HepG2 (cell line): ENCODE measurements at regions not wholly inside any gene's neighbourhood (a gene's known extent, or its start where the extent isn't known, plus 50 kb on each side); places are given as distances from the start of the nearest gene placed in this dataset.

Source experiments
- ATAC-seq: fragments of 200-7000 bp; cut with Tn5 transposase; 3 replicates; pipeline ENCODE4 v1.9.1; 2020; ENCODE audit warnings: mild to moderate bottlenecking, moderate library complexity
- BruUV-seq: library from RNA; stranded (reverse); fragments of 400-500 nt; replicated peaks from 2 replicates; lab custom pipeline; 2021; lab: Mats Ljungman, UMichigan
- CTCF ChIA-PET: fragments of 300-600 bp; formaldehyde crosslinking; extraction: SDS; loops from one replicate; lab custom pipeline; 2021; ENCODE audit warnings: low total read pairs, inconsistent platforms, low intra/inter-chr PET ratio; lab: Yijun Ruan, JAX
- POLR2A ChIA-PET: fragments of 350-600 bp; sonication (Branson Sonifier 250); formaldehyde crosslinking; loops from one replicate; lab custom pipeline; 2020; ENCODE audit warnings: antibody characterized with exemption, inconsistent platforms; lab: Yijun Ruan, JAX
- DNase-seq: peaks from one replicate; pipeline ENCODE4 v3.0.0-alpha.2; 2015; ENCODE audit warnings: low spot score
- FAIRE-seq: peaks from 3 replicates; lab custom pipeline; 2011; peaks lifted over from hg19 to GRCh38; lab: Jason Lieb, UNC
- H2AFZ ChIP-seq: one replicate; pipeline ENCODE4 v1.6.1; 2011; ENCODE audit warnings: low read length, inconsistent platforms
- H3K27ac ChIP-seq: fragments of 300-600 bp; 3 replicates; pipeline ENCODE4 v1.8.0; 2011; ENCODE audit warnings: mixed run types, mild to moderate bottlenecking, mixed read lengths, low read length, inconsistent platforms; ENCODE audit not compliant: insufficient read depth; ENCODE audit errors: extremely low read length
- H3K27me3 ChIP-seq, 2 experiments: fragments of 200-600 bp in 1 of 2; 2 replicates in 1 of 2; 3 replicates in 1 of 2; pipeline versions ENCODE4 v1.6.0 to v1.8.0; 2011; ENCODE audit warnings: low read length in 2 of 2, mild to moderate bottlenecking in 2 of 2, moderate library complexity in 2 of 2, inconsistent platforms in 1 of 2; ENCODE audit not compliant: insufficient read depth in 2 of 2, control insufficient read depth in 1 of 2
- H3K36me3 ChIP-seq, 2 experiments: fragments of 200-600 bp in 1 of 2; replicated peaks in 1 of 2; 2 replicates in 1 of 2; 3 replicates in 1 of 2; pipeline versions ENCODE4 v1.5.1 to v1.8.0; 2011; ENCODE audit warnings: low read length in 2 of 2, inconsistent platforms in 1 of 2; ENCODE audit not compliant: insufficient read depth in 2 of 2, control insufficient read depth in 1 of 2
- H3K4me1 ChIP-seq: 2 replicates; pipeline ENCODE4 v1.5.1; 2012; ENCODE audit warnings: low read length, inconsistent platforms; ENCODE audit not compliant: insufficient read depth
- H3K4me2 ChIP-seq: 2 replicates; pipeline ENCODE4 v1.6.0; 2011; ENCODE audit warnings: low read depth, low read length, inconsistent platforms
- H3K4me3 ChIP-seq, 3 experiments: fragments of 200-600 bp in 1 of 3; sonication (generic), shearing (Covaris generic) in 1 of 3; replicated peaks in 1 of 3; 2 replicates each; pipeline ENCODE4 v1.5.1; 2011 to 2016; ENCODE audit warnings: low read length in 3 of 3, inconsistent platforms in 2 of 3, low read depth in 2 of 3, mild to moderate bottlenecking in 2 of 3, control low read depth in 1 of 3, mixed read lengths in 1 of 3; ENCODE audit not compliant: insufficient read depth in 1 of 3
- H3K79me2 ChIP-seq: one replicate; pipeline ENCODE4 v1.6.1; 2011; ENCODE audit warnings: low read length, inconsistent platforms; ENCODE audit not compliant: insufficient read depth
- H3K9ac ChIP-seq: 2 replicates; pipeline ENCODE4 v1.6.0; 2011; ENCODE audit warnings: mild to moderate bottlenecking, low read depth, low read length, inconsistent platforms; ENCODE audit not compliant: insufficient read depth
- H3K9me3 ChIP-seq: 2 replicates; pipeline ENCODE4 v1.5.1; 2012; ENCODE audit warnings: mild to moderate bottlenecking, low read length
- H4K20me1 ChIP-seq: 2 replicates; pipeline ENCODE4 v1.6.0; 2011; ENCODE audit warnings: inconsistent platforms, mild to moderate bottlenecking, low read length, moderate library complexity; ENCODE audit not compliant: insufficient read depth
- BCLAF1 ChIP-seq: fragments of 450-650 bp; IDR thresholded peaks from 2 replicates; pipeline ENCODE4 v1.6.1; 2017; ENCODE audit warnings: mild to moderate bottlenecking
- HNRNPH1 ChIP-seq: fragments of 200-400 bp; formaldehyde crosslinking; optimal IDR thresholded peaks from 2 replicates; pipeline ENCODE3; 2017; ENCODE audit warnings: mild to moderate bottlenecking, low read depth, low read length
- IRF9 ChIP-seq: sonication (generic); formaldehyde crosslinking; IDR thresholded peaks from 2 replicates; pipeline ENCODE4 v1.8.0; 2022; ENCODE audit warnings: missing genetic modification reagents, mild to moderate bottlenecking, borderline replicate concordance
- MXI1 ChIP-seq: IDR thresholded peaks from 3 replicates; pipeline ENCODE4 v1.6.1; 2012; ENCODE audit warnings: low read depth, low read length, inconsistent platforms, borderline replicate concordance
- NAIF1 ChIP-seq: sonication (generic); formaldehyde crosslinking; IDR thresholded peaks from 2 replicates; pipeline ENCODE4 v1.5.0; 2020; ENCODE audit warnings: mild to moderate bottlenecking, missing genetic modification reagents, borderline replicate concordance
- NFKB2 ChIP-seq: sonication (generic); formaldehyde crosslinking; IDR thresholded peaks from 2 replicates; pipeline ENCODE4 v1.4.0; 2020; ENCODE audit warnings: missing genetic modification reagents, borderline replicate concordance
- PHF8 ChIP-seq: sonication (generic); formaldehyde crosslinking; IDR thresholded peaks from 2 replicates; pipeline ENCODE4 v1.5.0; 2020; ENCODE audit warnings: missing genetic modification reagents
- RAD21 ChIP-seq: fragments of 450-650 bp; formaldehyde crosslinking; IDR thresholded peaks from 2 replicates; pipeline ENCODE4 v1.5.0; 2020; ENCODE audit warnings: mild to moderate bottlenecking
- TEAD2 ChIP-seq: sonication (generic); formaldehyde crosslinking; IDR thresholded peaks from 2 replicates; pipeline ENCODE4 v1.9.0; 2021; ENCODE audit warnings: missing genetic modification reagents
- TRIM22 ChIP-seq: fragments of 450-650 bp; IDR thresholded peaks from 2 replicates; pipeline ENCODE4 v1.6.1; 2017
- ZFY ChIP-seq: sonication (generic); formaldehyde crosslinking; IDR thresholded peaks from 2 replicates; pipeline ENCODE4 v1.4.0; 2020; ENCODE audit warnings: missing genetic modification reagents
- ZNF20 ChIP-seq: sonication (generic); formaldehyde crosslinking; IDR thresholded peaks from 2 replicates; pipeline ENCODE4 v1.4.0; 2020; ENCODE audit warnings: mild to moderate bottlenecking, moderate library complexity, missing genetic modification reagents
- ZNF30 ChIP-seq: sonication (generic); formaldehyde crosslinking; IDR thresholded peaks from 2 replicates; pipeline ENCODE4 v1.5.0; 2020; ENCODE audit warnings: mild to moderate bottlenecking, missing genetic modification reagents
- ZNF33B ChIP-seq: sonication (generic); formaldehyde crosslinking; IDR thresholded peaks from 2 replicates; pipeline ENCODE4 v1.5.1; 2020; ENCODE audit warnings: mild to moderate bottlenecking, missing genetic modification reagents
- ZNF773 ChIP-seq: sonication (generic); formaldehyde crosslinking; IDR thresholded peaks from 2 replicates; pipeline ENCODE4 v1.4.0; 2020; ENCODE audit warnings: missing genetic modification reagents, borderline replicate concordance
- ZNF792 ChIP-seq: IDR thresholded peaks from 2 replicates; pipeline ENCODE4 v1.6.1; 2016
- WGBS: methylation state at CpG from one replicate; pipeline ENCODE4 v1.1.6; 2017; ENCODE audit warnings: low lambda C conversion rate; 5-methylcytosine and 5-hydroxymethylcytosine counted together
- in situ Hi-C: cut with HindIII; loops from 2 replicates; pipeline ENCODE4 v1.10.0; 2017; ENCODE audit warnings: low pct_unique_long_range_greater_than_20kb; ENCODE audit not compliant: extremely low pct_ligation_motif_present
- intact Hi-C: fragments of 100-400 bp; cut with micrococcal nuclease; formaldehyde crosslinking; loops from one replicate; pipeline ENCODE4 v1.10.0; 2022; ENCODE audit not compliant: unreplicated experiment

GRCh38 chr4:71212216-71212615, 126.6 kb upstream of the SLC4A4 start:
- Histone ChIP-seq H3K79me2 (no peaks in the 10 kb centered on the region), H3K36me3 (no peaks in the 10 kb centered on the region), H3K27me3 (no peaks in the 10 kb centered on the region), H3K27ac (no peak overlapping the region), H3K4me2 (no peak overlapping the region), H3K9ac (no peak overlapping the region), H3K4me1 (no peaks in the 10 kb centered on the region), H3K4me3 (no peak overlapping the region), H3K9me3 (no peaks in the 10 kb centered on the region), H4K20me1 (no peaks in the 10 kb centered on the region), H2AFZ (no peak overlapping the region)
- no peak for ATAC-seq
- DNase-seq = no peak
- no peak for FAIRE-seq
- intact Hi-C loops = no loop called here
- ChIA-PET POLR2A (no interaction called here), CTCF (no interaction called here)
- in situ Hi-C loops = no loop called here
- 41% methylated on average over 1 of the region's 1 CpG for WGBS
- BruUV-seq = no TSS peak
- TF ChIP-seq HNRNPH1 (no peak), NFKB2 (CRISPR knock-in tag) (no peak), IRF9 (no peak), MXI1 (no peak), NAIF1 (CRISPR knock-in tag) (no peak), ZNF20 (no peak), TRIM22 (no peak)

- no peaks in the 10 kb centered on the region for H3K4me1 ChIP-seq
- in situ Hi-C loops = no loop called here
These were observed 124.2 kb upstream of the SLC4A4 start for GRCh38 chr4:71214578-71214977.

More at GRCh38 chr4:71214578-71214977, 124.2 kb upstream of the SLC4A4 start:
- Histone ChIP-seq H3K9me3 (no peaks in the 10 kb centered on the region), H3K4me3 (no peak overlapping the region), H2AFZ (no peak overlapping the region), H3K9ac (no peak overlapping the region), H4K20me1 (no peaks in the 10 kb centered on the region), H3K36me3 (no peaks in the 10 kb centered on the region), H3K27ac (no peak overlapping the region), H3K27me3 (no peaks in the 10 kb centered on the region), H3K79me2 (no peaks in the 10 kb centered on the region), H3K4me2 (no peak overlapping the region)
- ChIA-PET CTCF (no interaction called here), POLR2A (no interaction called here)
- DNase-seq (no peak), FAIRE-seq (no peak), ATAC-seq (no peak)
- TF ChIP-seq RAD21 (CRISPR knock-in tag) (no peak), ZNF30 (CRISPR knock-in tag) (no peak), ZFY (CRISPR knock-in tag) (no peak), TEAD2 (CRISPR knock-in tag) (no peak), ZNF773 (CRISPR knock-in tag) (no peak), ZNF792 (no peak), PHF8 (no peak), ZNF33B (CRISPR knock-in tag) (no peak), BCLAF1 (no peak)
- intact Hi-C loops = no loop called here
- no TSS peak for BruUV-seq
